GM23338 (cell line): ENCODE measurements at regions not wholly inside any gene's neighbourhood (a gene's known extent, or its start where the extent isn't known, plus 50 kb on each side); places are given as distances from the start of the nearest gene placed in this dataset.

Source experiments
- ATAC-seq: fragments of 200-7000 bp; cut with Tn5 transposase; 3 replicates; pipeline ENCODE4 v1.9.1; 2020
- DNase-seq: peaks from one replicate; pipeline ENCODE4 v3.0.0-alpha.2; 2015; ENCODE audit warnings: low spot score
- H2AFZ ChIP-seq: fragments of 200-600 bp; sonication (generic); 2 replicates; pipeline ENCODE4 v1.8.0; 2016; ENCODE audit warnings: antibody characterized with exemption, mild to moderate bottlenecking, moderate library complexity
- H3F3A ChIP-seq: fragments of 200-600 bp; sonication (generic); replicated peaks from 2 replicates; pipeline ENCODE4 v1.8.0; 2017; ENCODE audit warnings: antibody characterized with exemption, mixed run types, low read depth
- H3K27ac ChIP-seq: fragments of 200-600 bp; sonication (generic); 2 replicates; pipeline ENCODE4 v1.6.1; 2016; ENCODE audit warnings: low read depth
- H3K27me3 ChIP-seq: fragments of 200-600 bp; sonication (generic); 2 replicates; pipeline ENCODE4 v1.8.0; 2016; ENCODE audit warnings: mild to moderate bottlenecking, mixed run types, moderate library complexity; ENCODE audit not compliant: insufficient read depth
- H3K36me3 ChIP-seq: fragments of 200-600 bp; sonication (generic); 2 replicates; pipeline ENCODE4 v1.8.0; 2016; ENCODE audit warnings: mild to moderate bottlenecking; ENCODE audit not compliant: insufficient read depth
- H3K4me1 ChIP-seq: fragments of 200-600 bp; sonication (generic); 2 replicates; pipeline ENCODE4 v1.8.0; 2016; ENCODE audit warnings: mild to moderate bottlenecking, moderate library complexity; ENCODE audit not compliant: insufficient read depth
- H3K4me2 ChIP-seq: fragments of 200-600 bp; sonication (generic); 2 replicates; pipeline ENCODE4 v1.7.1; 2017; ENCODE audit warnings: mixed run types
- H3K4me3 ChIP-seq: fragments of 200-600 bp; sonication (generic); 2 replicates; pipeline ENCODE4 v1.6.1; 2016; ENCODE audit warnings: mixed run types
- H3K79me2 ChIP-seq: fragments of 200-600 bp; sonication (generic); replicated peaks from 2 replicates; pipeline ENCODE4 v1.8.0; 2017; ENCODE audit warnings: mild to moderate bottlenecking; ENCODE audit not compliant: insufficient read depth
- H3K9me2 ChIP-seq: fragments of 200-600 bp; sonication (generic); 2 replicates; pipeline ENCODE4 v1.8.0; 2017; ENCODE audit not compliant: insufficient read depth
- H4K20me1 ChIP-seq: fragments of 200-600 bp; sonication (generic); replicated peaks from 2 replicates; pipeline ENCODE4 v1.8.0; 2017; ENCODE audit warnings: mild to moderate bottlenecking; ENCODE audit not compliant: insufficient read depth
- H3K27ac Mint-ChIP-seq: 2 replicates; pipeline ENCODE4 v1.8.0; 2020; ENCODE audit warnings: inconsistent platforms, mild to moderate bottlenecking, moderate library complexity, mixed read lengths
- H3K27me3 Mint-ChIP-seq: 3 replicates; pipeline ENCODE4 v1.8.0; 2022; ENCODE audit warnings: low read depth, mild to moderate bottlenecking, moderate library complexity, mixed read lengths, inconsistent platforms; ENCODE audit not compliant: insufficient read depth, poor library complexity
- H3K36me3 Mint-ChIP-seq: 3 replicates; pipeline ENCODE4 v1.8.0; 2021; ENCODE audit warnings: low read depth, mild to moderate bottlenecking, inconsistent platforms, moderate library complexity, mixed read lengths
- H3K4me1 Mint-ChIP-seq: 3 replicates; pipeline ENCODE4 v1.8.0; 2020; ENCODE audit warnings: mild to moderate bottlenecking, inconsistent platforms, mixed read lengths
- H3K4me3 Mint-ChIP-seq: 3 replicates; pipeline ENCODE4 v1.8.0; 2021; ENCODE audit warnings: moderate library complexity, mild to moderate bottlenecking, inconsistent platforms, mixed read lengths
- H3K9me3 Mint-ChIP-seq: 3 replicates; pipeline ENCODE4 v1.8.0; 2020; ENCODE audit warnings: moderate library complexity, mild to moderate bottlenecking, inconsistent platforms, mixed read lengths
- CREB1 ChIP-seq: fragments of 250-450 bp; sonication (Bioruptor Pico); IDR thresholded peaks from 2 replicates; pipeline ENCODE4 v1.5.0; 2020; ENCODE audit warnings: low read depth, mild to moderate bottlenecking, moderate library complexity
- CTCF ChIP-seq, 2 experiments: fragments of 200-600 bp in 1 of 2; sonication (generic) in 1 of 2; conservative IDR thresholded peaks; 2 replicates each; pipeline versions ENCODE4 v1.5.1 to v1.6.1; 2016 to 2017; ENCODE audit warnings: antibody characterized with exemption in 2 of 2, low read depth in 2 of 2, mild to moderate bottlenecking in 2 of 2, moderate library complexity in 1 of 2
- EZH2 ChIP-seq: fragments of 200-600 bp; sonication (generic); IDR thresholded peaks from one replicate; pipeline ENCODE4 v1.8.0; 2017; ENCODE audit warnings: antibody characterized with exemption, mild to moderate bottlenecking, low read depth; ENCODE audit not compliant: unreplicated experiment
- EZH2phosphoT487 ChIP-seq: fragments of 200-600 bp; sonication (generic); IDR thresholded peaks from one replicate; pipeline ENCODE4 v1.8.1; 2018; ENCODE audit warnings: antibody characterized with exemption; ENCODE audit not compliant: unreplicated experiment
- JUNB ChIP-seq: IDR thresholded peaks from one replicate; pipeline ENCODE4 v1.6.1; 2016; ENCODE audit warnings: antibody characterized with exemption; ENCODE audit not compliant: unreplicated experiment
- NANOG ChIP-seq: IDR thresholded peaks from 2 replicates; pipeline ENCODE4 v1.6.1; 2016; ENCODE audit warnings: antibody characterized with exemption, borderline replicate concordance
- POLR2AphosphoS5 ChIP-seq: IDR thresholded peaks from 2 replicates; pipeline ENCODE4 v1.6.1; 2016; ENCODE audit warnings: antibody characterized with exemption, low read depth
- REST ChIP-seq: IDR thresholded peaks from one replicate; pipeline ENCODE4 v1.6.1; 2018; ENCODE audit warnings: antibody characterized with exemption; ENCODE audit not compliant: unreplicated experiment
- STAT1 ChIP-seq: IDR thresholded peaks from one replicate; pipeline ENCODE4 v1.6.1; 2016; ENCODE audit warnings: antibody characterized with exemption; ENCODE audit not compliant: unreplicated experiment
- ZNF114 ChIP-seq: fragments of 250-450 bp; sonication (Bioruptor Pico); IDR thresholded peaks from 2 replicates; pipeline ENCODE4 v1.5.0; 2020; ENCODE audit warnings: mild to moderate bottlenecking, moderate library complexity
- ZNF331 ChIP-seq: fragments of 250-450 bp; sonication (Bioruptor Pico); IDR thresholded peaks from 2 replicates; pipeline ENCODE4 v1.5.0; 2020; ENCODE audit warnings: low read depth, mild to moderate bottlenecking, moderate library complexity
- ZNF462 ChIP-seq: fragments of 250-450 bp; sonication (Bioruptor Pico); IDR thresholded peaks from 2 replicates; pipeline ENCODE4 v1.5.0; 2020; ENCODE audit warnings: mild to moderate bottlenecking, moderate library complexity
- TF ChIP-seq, protein P1 (sequence below): IDR thresholded peaks from 2 replicates; pipeline ENCODE4 v1.6.1; 2016; ENCODE audit warnings: antibody characterized with exemption

DNA sequence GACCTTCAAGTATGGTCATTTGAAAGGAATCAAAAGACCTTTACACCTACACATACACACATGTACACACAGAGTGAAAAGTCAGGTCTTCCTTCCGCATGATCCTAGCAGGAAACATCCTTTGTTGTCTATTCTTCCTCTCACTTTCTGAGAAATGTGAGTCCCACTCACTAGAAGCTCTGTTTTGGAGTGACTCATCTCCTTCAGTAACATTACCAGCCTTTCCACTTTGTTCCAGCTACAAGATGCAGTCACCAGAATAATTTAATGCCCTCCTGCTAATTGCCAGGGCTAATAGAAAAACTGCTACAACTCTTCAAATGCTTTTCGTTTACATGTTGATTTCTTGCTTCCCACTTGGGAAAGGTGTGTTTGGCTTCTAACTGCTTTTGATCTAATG, 417.3 kb downstream of the RASEF start:
- peaks cover 3% of the 10 kb centered on the region; the same call in 1 of the 3 replicates for H3K9me3 Mint-ChIP-seq
- H3K4me3 ChIP-seq, result no peak overlapping the region
- no peak for DNase-seq
- H3K27me3 ChIP-seq, result no peaks in the 10 kb centered on the region
- H3K36me3 Mint-ChIP-seq, result 0 out of 3 replicates have a peak, but pooled peaks cover 3% of the 10 kb centered on the region
- no peaks in the 10 kb centered on the region for H3K36me3 ChIP-seq
- H3K79me2 ChIP-seq, result no peaks in the 10 kb centered on the region
- no peaks in the 10 kb centered on the region for H3K27me3 Mint-ChIP-seq
- H3K4me3 Mint-ChIP-seq, result no peak overlapping the region
- H3K4me1 ChIP-seq, result no peaks in the 10 kb centered on the region
- H3F3A ChIP-seq, result no peaks in the 10 kb centered on the region
- H3K4me2 ChIP-seq, result no peak overlapping the region
- H3K9me2 ChIP-seq, result no peaks in the 10 kb centered on the region
- ATAC-seq, result no peak
- H2AFZ ChIP-seq, result peak overlapping the region; percentile 73; the same call in 1 of the 2 replicates
- H4K20me1 ChIP-seq, result no peaks in the 10 kb centered on the region
- no peak overlapping the region for H3K27ac Mint-ChIP-seq
- peaks cover 6% of the 10 kb centered on the region; the same call in 2 of the 3 replicates for H3K4me1 Mint-ChIP-seq
- no peak overlapping the region for H3K27ac ChIP-seq
- no peak for TF ChIP-seq ZNF331
- TF ChIP-seq, protein P1, sequence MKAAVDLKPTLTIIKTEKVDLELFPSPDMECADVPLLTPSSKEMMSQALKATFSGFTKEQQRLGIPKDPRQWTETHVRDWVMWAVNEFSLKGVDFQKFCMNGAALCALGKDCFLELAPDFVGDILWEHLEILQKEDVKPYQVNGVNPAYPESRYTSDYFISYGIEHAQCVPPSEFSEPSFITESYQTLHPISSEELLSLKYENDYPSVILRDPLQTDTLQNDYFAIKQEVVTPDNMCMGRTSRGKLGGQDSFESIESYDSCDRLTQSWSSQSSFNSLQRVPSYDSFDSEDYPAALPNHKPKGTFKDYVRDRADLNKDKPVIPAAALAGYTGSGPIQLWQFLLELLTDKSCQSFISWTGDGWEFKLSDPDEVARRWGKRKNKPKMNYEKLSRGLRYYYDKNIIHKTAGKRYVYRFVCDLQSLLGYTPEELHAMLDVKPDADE, result no peak
- no peak for TF ChIP-seq STAT1
- no peak for TF ChIP-seq EZH2
- TF ChIP-seq CREB1, result no peak
- TF ChIP-seq ZNF462 (CRISPR knock-in tag), result no peak
- no peak for TF ChIP-seq CTCF (conservative IDR thresholded peaks at IDR 0.05; ENCODE audit: low read depth in 2 of 2)
- no peak for TF ChIP-seq JUNB
- no peak for TF ChIP-seq NANOG
- no peak for TF ChIP-seq REST
- no peak for TF ChIP-seq POLR2AphosphoS5
- no peak for TF ChIP-seq EZH2phosphoT487
- no peak for TF ChIP-seq ZNF114 (CRISPR knock-in tag)
